IMR-90 (cell line): ENCODE measurements at regions not wholly inside any gene's neighbourhood (a gene's known extent, or its start where the extent isn't known, plus 50 kb on each side); places are given as distances from the start of the nearest gene placed in this dataset.

Experiments used
- BHLHE40 ChIP-seq: fragments of 150-350 bp; IDR thresholded peaks from 2 replicates; pipeline ENCODE4 v1.6.1; 2016; ENCODE audit warnings: mild to moderate bottlenecking, low read depth, low read length
- CEBPB ChIP-seq: IDR thresholded peaks from 2 replicates; pipeline ENCODE4 v1.6.1; 2012; ENCODE audit warnings: low read depth, low read length, improper control_type of control experiment
- MAFK ChIP-seq: IDR thresholded peaks from 2 replicates; pipeline ENCODE4 v1.6.1; 2012; ENCODE audit warnings: low read depth, low read length, improper control_type of control experiment
- MXI1 ChIP-seq: IDR thresholded peaks from 2 replicates; pipeline ENCODE4 v1.6.1; 2012; ENCODE audit warnings: low read depth, mild to moderate bottlenecking, low read length, moderate library complexity, borderline replicate concordance
- POLR2A ChIP-seq: IDR thresholded peaks from 2 replicates; pipeline ENCODE4 v1.6.1; 2012; ENCODE audit warnings: mild to moderate bottlenecking, low read depth, low read length
- RCOR1 ChIP-seq: IDR thresholded peaks from 2 replicates; pipeline ENCODE4 v1.6.1; 2012; ENCODE audit warnings: mild to moderate bottlenecking, low read length, improper control_type of control experiment; ENCODE audit not compliant: insufficient replicate concordance
- RFX5 ChIP-seq: IDR thresholded peaks from 2 replicates; pipeline ENCODE4 v1.8.0; 2012; ENCODE audit warnings: low read depth, mild to moderate bottlenecking, low read length, moderate library complexity
- TF ChIP-seq, protein P1 (sequence below): fragments of 150-350 bp; IDR thresholded peaks from 2 replicates; pipeline ENCODE4 v1.6.1; 2016; ENCODE audit warnings: low read depth, mild to moderate bottlenecking, low read length, moderate library complexity, borderline replicate concordance
- TF ChIP-seq, protein P2 (sequence below): conservative IDR thresholded peaks from 2 replicates; pipeline ENCODE4 v1.5.1; 2012; ENCODE audit warnings: mild to moderate bottlenecking, low read depth, low read length, improper control_type of control experiment

DNA sequence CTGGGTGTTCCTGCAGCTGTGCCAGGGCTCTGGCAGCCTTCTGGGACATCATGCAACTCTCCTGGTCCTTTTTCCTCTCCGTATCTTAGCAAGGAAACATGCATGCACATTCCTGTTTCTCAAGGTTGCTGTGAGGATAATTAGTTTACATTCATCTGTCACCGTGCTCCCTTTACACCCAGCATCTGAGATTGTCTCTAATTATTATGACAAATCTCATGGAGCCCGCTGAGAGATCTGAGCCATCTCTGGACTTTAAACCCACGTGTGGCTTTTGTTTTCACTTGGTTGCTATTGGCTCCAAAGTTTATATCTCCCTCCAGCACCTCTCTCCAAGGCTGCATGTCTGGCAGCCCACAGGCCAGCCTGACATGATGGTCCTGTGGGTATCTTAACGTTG, 167.6 kb downstream of the UNC5CL start:
- TF ChIP-seq, protein P1, sequence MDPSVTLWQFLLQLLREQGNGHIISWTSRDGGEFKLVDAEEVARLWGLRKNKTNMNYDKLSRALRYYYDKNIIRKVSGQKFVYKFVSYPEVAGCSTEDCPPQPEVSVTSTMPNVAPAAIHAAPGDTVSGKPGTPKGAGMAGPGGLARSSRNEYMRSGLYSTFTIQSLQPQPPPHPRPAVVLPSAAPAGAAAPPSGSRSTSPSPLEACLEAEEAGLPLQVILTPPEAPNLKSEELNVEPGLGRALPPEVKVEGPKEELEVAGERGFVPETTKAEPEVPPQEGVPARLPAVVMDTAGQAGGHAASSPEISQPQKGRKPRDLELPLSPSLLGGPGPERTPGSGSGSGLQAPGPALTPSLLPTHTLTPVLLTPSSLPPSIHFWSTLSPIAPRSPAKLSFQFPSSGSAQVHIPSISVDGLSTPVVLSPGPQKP: no peak
- TF ChIP-seq CEBPB: no peak
- no peak for TF ChIP-seq BHLHE40
- TF ChIP-seq, protein P2, sequence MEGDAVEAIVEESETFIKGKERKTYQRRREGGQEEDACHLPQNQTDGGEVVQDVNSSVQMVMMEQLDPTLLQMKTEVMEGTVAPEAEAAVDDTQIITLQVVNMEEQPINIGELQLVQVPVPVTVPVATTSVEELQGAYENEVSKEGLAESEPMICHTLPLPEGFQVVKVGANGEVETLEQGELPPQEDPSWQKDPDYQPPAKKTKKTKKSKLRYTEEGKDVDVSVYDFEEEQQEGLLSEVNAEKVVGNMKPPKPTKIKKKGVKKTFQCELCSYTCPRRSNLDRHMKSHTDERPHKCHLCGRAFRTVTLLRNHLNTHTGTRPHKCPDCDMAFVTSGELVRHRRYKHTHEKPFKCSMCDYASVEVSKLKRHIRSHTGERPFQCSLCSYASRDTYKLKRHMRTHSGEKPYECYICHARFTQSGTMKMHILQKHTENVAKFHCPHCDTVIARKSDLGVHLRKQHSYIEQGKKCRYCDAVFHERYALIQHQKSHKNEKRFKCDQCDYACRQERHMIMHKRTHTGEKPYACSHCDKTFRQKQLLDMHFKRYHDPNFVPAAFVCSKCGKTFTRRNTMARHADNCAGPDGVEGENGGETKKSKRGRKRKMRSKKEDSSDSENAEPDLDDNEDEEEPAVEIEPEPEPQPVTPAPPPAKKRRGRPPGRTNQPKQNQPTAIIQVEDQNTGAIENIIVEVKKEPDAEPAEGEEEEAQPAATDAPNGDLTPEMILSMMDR: no peak
- no peak for TF ChIP-seq MXI1
- no peak for TF ChIP-seq MAFK
- no peak for TF ChIP-seq RCOR1
- no peak for TF ChIP-seq RFX5
- TF ChIP-seq POLR2A: no peak
